Esophagus squamous epithelium (tissue), 4 donors: ENCODE measurements at regions not wholly inside any gene's neighbourhood (a gene's known extent, or its start where the extent isn't known, plus 50 kb on each side); places are given as distances from the start of the nearest gene placed in this dataset.

Experiments
- CTCF ChIP-seq, 6 experiments: fragments of 450-650 bp in 4 of 6; fragments of 200-600 bp in 2 of 6; sonication (generic) in 2 of 6; IDR thresholded peaks; one replicate each; pipeline ENCODE4 v1.5.1; 2016 to 2019; ENCODE audit warnings: antibody characterized with exemption in 6 of 6, mild to moderate bottlenecking in 4 of 6, moderate library complexity in 4 of 6
- POLR2A ChIP-seq, 4 donors: fragments of 450-650 bp; IDR thresholded peaks; one replicate each; pipeline ENCODE4 v1.6.1; 2017; ENCODE audit warnings: antibody characterized with exemption in 4 of 4, mild to moderate bottlenecking in 4 of 4, moderate library complexity in 3 of 4

GRCh38 chr3:110473405-110473804 lies 598.2 kb upstream of the NECTIN3 start:
- TF ChIP-seq CTCF (IDR thresholded peaks at IDR 0.05) = no peak
- TF ChIP-seq POLR2A (IDR thresholded peaks at IDR 0.05) = no peak
